Smooth muscle cell (in vitro differentiated cells): ENCODE measurements at regions not wholly inside any gene's neighbourhood (a gene's known extent, or its start where the extent isn't known, plus 50 kb on each side); places are given as distances from the start of the nearest gene placed in this dataset.

ENCODE experiments used
- DNase-seq: peaks from one replicate; lab custom pipeline; 2025; ENCODE audit not compliant: unreplicated experiment; lab: John Stamatoyannopoulos, UW
- H2AFZ ChIP-seq: fragments of 200-600 bp; sonication (generic); 2 replicates; pipeline ENCODE4 v1.6.0; 2016; ENCODE audit warnings: antibody characterized with exemption, low read depth, mild to moderate bottlenecking
- H3F3A ChIP-seq: fragments of 200-600 bp; sonication (generic); 2 replicates; pipeline ENCODE4 v1.6.0; 2017; ENCODE audit warnings: antibody characterized with exemption, low read depth
- H3K27ac ChIP-seq: fragments of 200-600 bp; sonication (generic); 2 replicates; pipeline ENCODE4 v1.5.1; 2016; ENCODE audit warnings: low read depth, mild to moderate bottlenecking
- H3K27me3 ChIP-seq: fragments of 200-600 bp; sonication (generic); 2 replicates; pipeline ENCODE4 v1.6.1; 2016; ENCODE audit warnings: low read depth, mild to moderate bottlenecking
- H3K36me3 ChIP-seq: fragments of 200-600 bp; sonication (generic); 2 replicates; pipeline ENCODE4 v1.5.1; 2016; ENCODE audit warnings: low read depth
- H3K4me1 ChIP-seq: fragments of 200-600 bp; sonication (generic); 2 replicates; pipeline ENCODE4 v1.5.1; 2016; ENCODE audit warnings: low read depth
- H3K4me2 ChIP-seq: fragments of 200-600 bp; sonication (generic); 2 replicates; pipeline ENCODE4 v1.6.0; 2016; ENCODE audit warnings: mild to moderate bottlenecking
- H3K4me3 ChIP-seq: fragments of 200-600 bp; sonication (generic); 2 replicates; pipeline ENCODE4 v1.5.1; 2016; ENCODE audit warnings: mild to moderate bottlenecking
- H3K79me2 ChIP-seq: fragments of 200-600 bp; sonication (generic); 2 replicates; pipeline ENCODE4 v1.6.0; 2016; ENCODE audit warnings: low read depth, mild to moderate bottlenecking
- H3K9ac ChIP-seq: fragments of 200-600 bp; sonication (generic); 2 replicates; pipeline ENCODE4 v1.6.0; 2016; ENCODE audit warnings: low read depth
- H3K9me3 ChIP-seq: fragments of 200-600 bp; sonication (generic); replicated peaks from 2 replicates; pipeline ENCODE4 v1.5.1; 2016; ENCODE audit warnings: low read depth
- H4K20me1 ChIP-seq: fragments of 200-600 bp; sonication (generic); 2 replicates; pipeline ENCODE4 v1.6.0; 2016; ENCODE audit warnings: low read depth
- WGBS: methylation state at CpG from one replicate; pipeline ENCODE4 v1.1.7; 2016; ENCODE audit warnings: low lambda C conversion rate; 5-methylcytosine and 5-hydroxymethylcytosine counted together
- TF ChIP-seq, protein P1 (sequence below): fragments of 200-600 bp; sonication (generic); IDR thresholded peaks from 2 replicates; pipeline ENCODE4 v1.5.1; 2017; ENCODE audit warnings: borderline replicate concordance, mild to moderate bottlenecking, antibody characterized with exemption; ENCODE audit not compliant: insufficient read depth, poor library complexity, severe bottlenecking

DNA sequence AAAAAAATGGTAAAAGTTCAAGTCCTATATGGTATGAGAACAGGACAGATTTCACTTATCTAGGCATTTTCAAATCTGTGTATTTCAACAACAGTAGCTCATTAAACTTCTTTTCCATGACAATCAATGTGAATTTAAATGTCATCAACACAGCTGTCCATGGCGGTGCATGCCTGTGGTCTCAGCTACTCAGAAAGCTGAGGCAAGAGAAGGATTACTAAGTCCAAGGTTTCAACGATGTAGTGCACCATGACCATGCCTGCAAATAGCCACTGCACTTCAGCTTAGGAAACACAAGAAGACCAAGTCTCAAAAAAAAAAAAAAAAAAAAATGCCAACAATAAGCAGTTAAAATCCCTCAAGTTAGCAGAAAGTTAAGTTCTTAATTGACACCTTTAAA, 214.6 kb downstream of the C12orf50 start:
- peak overlapping the region; percentile 78 for H3K27ac ChIP-seq
- TF ChIP-seq, protein P1, sequence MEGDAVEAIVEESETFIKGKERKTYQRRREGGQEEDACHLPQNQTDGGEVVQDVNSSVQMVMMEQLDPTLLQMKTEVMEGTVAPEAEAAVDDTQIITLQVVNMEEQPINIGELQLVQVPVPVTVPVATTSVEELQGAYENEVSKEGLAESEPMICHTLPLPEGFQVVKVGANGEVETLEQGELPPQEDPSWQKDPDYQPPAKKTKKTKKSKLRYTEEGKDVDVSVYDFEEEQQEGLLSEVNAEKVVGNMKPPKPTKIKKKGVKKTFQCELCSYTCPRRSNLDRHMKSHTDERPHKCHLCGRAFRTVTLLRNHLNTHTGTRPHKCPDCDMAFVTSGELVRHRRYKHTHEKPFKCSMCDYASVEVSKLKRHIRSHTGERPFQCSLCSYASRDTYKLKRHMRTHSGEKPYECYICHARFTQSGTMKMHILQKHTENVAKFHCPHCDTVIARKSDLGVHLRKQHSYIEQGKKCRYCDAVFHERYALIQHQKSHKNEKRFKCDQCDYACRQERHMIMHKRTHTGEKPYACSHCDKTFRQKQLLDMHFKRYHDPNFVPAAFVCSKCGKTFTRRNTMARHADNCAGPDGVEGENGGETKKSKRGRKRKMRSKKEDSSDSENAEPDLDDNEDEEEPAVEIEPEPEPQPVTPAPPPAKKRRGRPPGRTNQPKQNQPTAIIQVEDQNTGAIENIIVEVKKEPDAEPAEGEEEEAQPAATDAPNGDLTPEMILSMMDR, result no peak
- H3K9ac ChIP-seq, result no peak overlapping the region
- H3K4me3 ChIP-seq, result no peak overlapping the region
- no peaks in the 10 kb centered on the region for H4K20me1 ChIP-seq
- H3K4me2 ChIP-seq, result no peak overlapping the region
- no peaks in the 10 kb centered on the region for H3F3A ChIP-seq
- 39% methylated on average over 2 of the region's 2 CpGs for WGBS
- no peaks in the 10 kb centered on the region for H3K27me3 ChIP-seq
- no peak overlapping the region for H2AFZ ChIP-seq
- DNase-seq, result no peak
- H3K36me3 ChIP-seq, result no peaks in the 10 kb centered on the region
- no peaks in the 10 kb centered on the region for H3K9me3 ChIP-seq
- H3K79me2 ChIP-seq, result no peaks in the 10 kb centered on the region
- no peaks in the 10 kb centered on the region for H3K4me1 ChIP-seq

- H3K4me2 ChIP-seq, result no peak overlapping the region
Measured at GRCh38 chr12:87813476-87814234, 215.5 kb downstream of the C12orf50 start.

GRCh38 chr12:87812681-87813080, 216.5 kb downstream of the C12orf50 start:
- H3K4me1 ChIP-seq, result no peaks in the 10 kb centered on the region
- TF ChIP-seq, protein P1, result no peak
- no peaks in the 10 kb centered on the region for H3K27me3 ChIP-seq
- no peaks in the 10 kb centered on the region for H3K36me3 ChIP-seq
- H4K20me1 ChIP-seq, result no peaks in the 10 kb centered on the region
- DNase-seq, result no peak
- peak overlapping the region; percentile 78 for H3K27ac ChIP-seq
- no peak overlapping the region for H3K4me3 ChIP-seq
- no peak overlapping the region for H2AFZ ChIP-seq
- H3K9me3 ChIP-seq, result no peaks in the 10 kb centered on the region
- H3K4me2 ChIP-seq, result no peak overlapping the region
- H3F3A ChIP-seq, result no peaks in the 10 kb centered on the region
- 93% methylated on average over 2 of the region's 2 CpGs for WGBS
- no peaks in the 10 kb centered on the region for H3K79me2 ChIP-seq
- no peak overlapping the region for H3K9ac ChIP-seq

More at GRCh38 chr12:87813476-87814234, 215.5 kb downstream of the C12orf50 start:
- Histone ChIP-seq H3K4me3 (no peak overlapping the region), H3K79me2 (no peaks in the 10 kb centered on the region), H3K27ac (peak overlapping the region; percentile 78), H3K36me3 (no peaks in the 10 kb centered on the region), H2AFZ (no peak overlapping the region), H3K9ac (peak overlapping the region; percentile 35), H3F3A (no peaks in the 10 kb centered on the region), H4K20me1 (no peaks in the 10 kb centered on the region), H3K9me3 (no peaks in the 10 kb centered on the region), H3K4me1 (no peaks in the 10 kb centered on the region), H3K27me3 (no peaks in the 10 kb centered on the region)
- TF ChIP-seq, protein P1, result no peak
- no peak for DNase-seq

GRCh38 chr12:87812030-87812429, 217.2 kb downstream of the C12orf50 start:
- Histone ChIP-seq H3K27ac (no peak overlapping the region), H3K9me3 (no peaks in the 10 kb centered on the region), H3K9ac (no peak overlapping the region), H3K36me3 (no peaks in the 10 kb centered on the region), H3K4me3 (no peak overlapping the region), H3K79me2 (no peaks in the 10 kb centered on the region), H3K4me1 (no peaks in the 10 kb centered on the region), H3F3A (no peaks in the 10 kb centered on the region), H3K27me3 (no peaks in the 10 kb centered on the region), H4K20me1 (no peaks in the 10 kb centered on the region), H2AFZ (no peak overlapping the region), H3K4me2 (no peak overlapping the region)
- no peak for DNase-seq
- 0% methylated on average over 1 of the region's 1 CpG for WGBS
- TF ChIP-seq, protein P1, result no peak
